DMS53 treated with DMSO at 0.1 percent for 48 hours (cell line): ENCODE measurements at regions not wholly inside any gene's neighbourhood (a gene's known extent, or its start where the extent isn't known, plus 50 kb on each side); places are given as distances from the start of the nearest gene placed in this dataset.
A peak's percentile ranks its signal among the peaks of the same experiment; 100 is the strongest.

ENCODE experiments used
- DNase-seq: peaks from one replicate; lab custom pipeline; 2025; ENCODE audit not compliant: unreplicated experiment; lab: John Stamatoyannopoulos, UW

GRCh38 chr5:125836256-125836655, 587.0 kb upstream of the GRAMD2B start:
- no peak for DNase-seq

- no peak for DNase-seq
These were observed 585.3 kb upstream of the GRAMD2B start for GRCh38 chr5:125837866-125838265.

GRCh38 chr5:125847561-125847960, 575.6 kb upstream of the GRAMD2B start:
- no peak for DNase-seq

- DNase-seq, result no peak
These were observed 574.5 kb upstream of the GRAMD2B start for GRCh38 chr5:125848751-125849150.

- DNase-seq, result no peak
These were observed 566.3 kb upstream of the GRAMD2B start for GRCh38 chr5:125856949-125857348.

- no peak for DNase-seq
These were observed 559.6 kb upstream of the GRAMD2B start for GRCh38 chr5:125863579-125863978.

- DNase-seq, result no peak
These were observed 557.9 kb upstream of the GRAMD2B start for GRCh38 chr5:125865166-125865815.

GRCh38 chr5:125868036-125868435, 555.2 kb upstream of the GRAMD2B start:
- no peak for DNase-seq

- no peak for DNase-seq
These were observed 553.0 kb upstream of the GRAMD2B start for GRCh38 chr5:125870256-125870655.

- no peak for DNase-seq
These were observed 549.2 kb upstream of the GRAMD2B start for GRCh38 chr5:125874057-125874456.

- no peak for DNase-seq
These were observed 548.5 kb upstream of the GRAMD2B start for GRCh38 chr5:125874717-125875116.

- no peak for DNase-seq
These were observed 546.0 kb upstream of the GRAMD2B start for GRCh38 chr5:125877248-125877647.

- DNase-seq, result peak; percentile 20
These were observed 541.1 kb upstream of the GRAMD2B start for GRCh38 chr5:125882061-125882460.

GRCh38 chr5:125883223-125883622, 540.0 kb upstream of the GRAMD2B start:
- DNase-seq, result no peak

- no peak for DNase-seq
These were observed 534.9 kb upstream of the GRAMD2B start for GRCh38 chr5:125888358-125888757.

GRCh38 chr5:125890511-125890931, 532.7 kb upstream of the GRAMD2B start:
- no peak for DNase-seq

- DNase-seq, result no peak
These were observed 532.0 kb upstream of the GRAMD2B start for GRCh38 chr5:125891061-125891725.

GRCh38 chr5:125894383-125894782, 528.8 kb upstream of the GRAMD2B start:
- no peak for DNase-seq

- DNase-seq, result no peak
These were observed 526.8 kb upstream of the GRAMD2B start for GRCh38 chr5:125896368-125896767.

GRCh38 chr5:125897089-125897488, 526.1 kb upstream of the GRAMD2B start:
- no peak for DNase-seq

- no peak for DNase-seq
These were observed 524.3 kb upstream of the GRAMD2B start for GRCh38 chr5:125898851-125899405.

- no peak for DNase-seq
These were observed 511.2 kb upstream of the GRAMD2B start for GRCh38 chr5:125912028-125912427.
